ENCODE measurements at regions not wholly inside any gene's neighbourhood (a gene's known extent, or its start where the extent isn't known, plus 50 kb on each side); places are given as distances from the start of the nearest gene placed in this dataset.

- DNase-seq (ENCODE audit: low read depth in 2 of 2): no peak
These were observed 314.4 kb upstream of the ZP4 start for GRCh38 chr1:238205045-238205662.

GRCh38 chr1:238201992-238202391 lies 311.3 kb upstream of the ZP4 start:
- DNase-seq (ENCODE audit: low read depth in 2 of 2): no peak

GRCh38 chr1:238199325-238199724 lies 308.6 kb upstream of the ZP4 start:
- DNase-seq (ENCODE audit: low read depth in 2 of 2): no peak

GRCh38 chr1:238196516-238196915 lies 305.8 kb upstream of the ZP4 start:
- no peak for DNase-seq (ENCODE audit: low read depth in 2 of 2)

GRCh38 chr1:238191170-238191569 lies 300.4 kb upstream of the ZP4 start:
- no peak for DNase-seq (ENCODE audit: low read depth in 2 of 2)

- no peak for DNase-seq (ENCODE audit: low read depth in 2 of 2)
These were observed 296.8 kb upstream of the ZP4 start for GRCh38 chr1:238187575-238187949.

- no peak for DNase-seq (ENCODE audit: low read depth in 2 of 2)
These were observed 296.3 kb upstream of the ZP4 start for GRCh38 chr1:238186887-238187574.

GRCh38 chr1:238177960-238178645 lies 287.4 kb upstream of the ZP4 start:
- DNase-seq (ENCODE audit: low read depth in 2 of 2): no peak

- DNase-seq (ENCODE audit: low read depth in 2 of 2): no peak
These were observed 286.6 kb upstream of the ZP4 start for GRCh38 chr1:238177351-238177750.

- DNase-seq (ENCODE audit: low read depth in 2 of 2): no peak
These were observed 285.7 kb upstream of the ZP4 start for GRCh38 chr1:238176441-238176840.

- DNase-seq (ENCODE audit: low read depth in 2 of 2): no peak
These were observed 281.3 kb upstream of the ZP4 start for GRCh38 chr1:238171985-238172384.

GRCh38 chr1:238161955-238162354 lies 271.2 kb upstream of the ZP4 start:
- DNase-seq (ENCODE audit: low read depth in 2 of 2): no peak

- no peak for DNase-seq (ENCODE audit: low read depth in 2 of 2)
These were observed 263.2 kb upstream of the ZP4 start for GRCh38 chr1:238153939-238154338.

- DNase-seq (ENCODE audit: low read depth in 2 of 2): no peak
These were observed 262.5 kb upstream of the ZP4 start for GRCh38 chr1:238153253-238153652.

- DNase-seq (ENCODE audit: low read depth in 2 of 2): no peak
These were observed 261.4 kb upstream of the ZP4 start for GRCh38 chr1:238152119-238152518.

GRCh38 chr1:238143038-238143437 lies 252.3 kb upstream of the ZP4 start:
- DNase-seq (ENCODE audit: low read depth in 2 of 2): no peak

- no peak for DNase-seq (ENCODE audit: low read depth in 2 of 2)
These were observed 250.6 kb upstream of the ZP4 start for GRCh38 chr1:238141353-238141752.

- no peak for DNase-seq (ENCODE audit: low read depth in 2 of 2)
These were observed 249.0 kb upstream of the ZP4 start for GRCh38 chr1:238139713-238140112.

GRCh38 chr1:238138059-238138626 lies 247.4 kb upstream of the ZP4 start:
- no peak for DNase-seq (ENCODE audit: low read depth in 2 of 2)

GRCh38 chr1:238135708-238136664 lies 245.3 kb upstream of the ZP4 start:
- no peak for DNase-seq (ENCODE audit: low read depth in 2 of 2)

- no peak for DNase-seq (ENCODE audit: low read depth in 2 of 2)
These were observed 239.0 kb upstream of the ZP4 start for GRCh38 chr1:238129677-238130076.

GRCh38 chr1:238123201-238123600 lies 232.5 kb upstream of the ZP4 start:
- no peak for DNase-seq (ENCODE audit: low read depth in 2 of 2)

Data from fibroblast of skin of left biceps (primary cell).